Retinal pigment epithelial cell (primary cell): ENCODE measurements at regions not wholly inside any gene's neighbourhood (a gene's known extent, or its start where the extent isn't known, plus 50 kb on each side); places are given as distances from the start of the nearest gene placed in this dataset.

Source experiments
- DNase-seq: peaks from one replicate; pipeline ENCODE4 v3.0.0-alpha.2; 2010; ENCODE audit warnings: low read depth
- H3K4me3 ChIP-seq: 2 replicates; pipeline ENCODE4 v1.5.1; 2011; ENCODE audit warnings: mild to moderate bottlenecking, low read length, control low read depth, moderate library complexity
- TF ChIP-seq, protein P1 (sequence below): conservative IDR thresholded peaks from 2 replicates; pipeline ENCODE4 v1.5.1; 2011; ENCODE audit warnings: low read depth, low read length, control low read depth, inconsistent platforms

DNA sequence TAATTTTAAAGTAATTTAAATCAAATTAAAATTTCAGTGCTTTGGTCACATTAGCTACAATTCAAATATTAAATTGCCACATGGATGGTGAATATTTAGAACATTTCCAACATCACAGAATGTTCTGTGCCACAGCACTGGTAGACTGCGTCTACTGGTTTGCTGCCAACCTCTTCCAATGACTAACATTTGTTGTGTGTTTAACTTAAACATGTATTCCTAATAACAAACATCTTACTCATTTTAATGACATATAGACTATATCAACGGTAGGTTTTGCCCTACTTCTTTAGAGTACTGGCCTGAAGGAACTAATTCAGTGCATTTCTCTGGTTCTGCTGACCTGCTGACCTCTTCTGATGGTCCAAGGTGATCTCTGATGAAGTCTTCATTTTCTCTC lies 157.6 kb downstream of the DCK start:
- TF ChIP-seq, protein P1, sequence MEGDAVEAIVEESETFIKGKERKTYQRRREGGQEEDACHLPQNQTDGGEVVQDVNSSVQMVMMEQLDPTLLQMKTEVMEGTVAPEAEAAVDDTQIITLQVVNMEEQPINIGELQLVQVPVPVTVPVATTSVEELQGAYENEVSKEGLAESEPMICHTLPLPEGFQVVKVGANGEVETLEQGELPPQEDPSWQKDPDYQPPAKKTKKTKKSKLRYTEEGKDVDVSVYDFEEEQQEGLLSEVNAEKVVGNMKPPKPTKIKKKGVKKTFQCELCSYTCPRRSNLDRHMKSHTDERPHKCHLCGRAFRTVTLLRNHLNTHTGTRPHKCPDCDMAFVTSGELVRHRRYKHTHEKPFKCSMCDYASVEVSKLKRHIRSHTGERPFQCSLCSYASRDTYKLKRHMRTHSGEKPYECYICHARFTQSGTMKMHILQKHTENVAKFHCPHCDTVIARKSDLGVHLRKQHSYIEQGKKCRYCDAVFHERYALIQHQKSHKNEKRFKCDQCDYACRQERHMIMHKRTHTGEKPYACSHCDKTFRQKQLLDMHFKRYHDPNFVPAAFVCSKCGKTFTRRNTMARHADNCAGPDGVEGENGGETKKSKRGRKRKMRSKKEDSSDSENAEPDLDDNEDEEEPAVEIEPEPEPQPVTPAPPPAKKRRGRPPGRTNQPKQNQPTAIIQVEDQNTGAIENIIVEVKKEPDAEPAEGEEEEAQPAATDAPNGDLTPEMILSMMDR = no peak
- DNase-seq = no peak

DNA sequence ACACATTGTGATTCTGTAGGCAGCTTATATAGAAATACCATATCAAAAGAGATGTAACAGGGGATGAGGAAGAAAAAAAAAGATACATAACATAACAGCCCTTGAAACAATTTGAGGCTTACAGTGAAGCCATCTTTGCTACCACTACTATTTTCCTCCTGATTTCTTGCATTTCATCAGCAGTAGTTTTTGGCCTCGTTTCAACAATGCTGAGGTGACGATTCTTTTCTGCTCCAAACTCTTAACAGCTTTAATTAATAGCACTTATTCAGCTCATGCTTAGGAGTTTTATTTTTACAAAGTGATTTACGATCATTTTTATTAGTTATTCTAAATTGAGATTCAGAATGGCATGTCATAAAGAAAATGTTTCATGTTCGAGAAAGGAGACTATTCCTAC lies 163.2 kb downstream of the DCK start:
- no peak overlapping the region for H3K4me3 ChIP-seq
- DNase-seq = peak; percentile 46
- TF ChIP-seq, protein P1 = no peak

More for the DNA sequence above, 157.6 kb downstream of the DCK start:
- H3K4me3 ChIP-seq = no peak overlapping the region

DNA sequence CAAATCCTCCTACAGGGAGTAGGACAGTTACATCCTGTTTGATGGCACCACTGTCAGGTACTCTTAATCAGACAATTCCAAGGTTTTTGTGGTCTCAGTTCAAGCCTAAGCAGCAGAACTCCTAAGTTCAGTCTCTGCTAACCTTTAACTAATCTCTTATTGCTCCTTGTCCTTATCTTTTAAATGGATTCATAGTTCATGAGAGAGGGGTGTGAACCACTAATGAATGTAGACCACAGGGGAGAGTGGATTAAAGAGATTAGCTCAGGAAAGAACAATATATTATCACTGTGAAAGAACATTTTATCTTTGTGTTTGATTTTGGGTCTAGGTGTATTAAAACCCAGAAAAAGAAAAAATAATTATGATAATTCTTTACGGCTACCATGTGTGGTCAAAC lies 168.9 kb downstream of the DCK start:
- no peak overlapping the region for H3K4me3 ChIP-seq
- no peak for DNase-seq
- TF ChIP-seq, protein P1 = no peak

DNA sequence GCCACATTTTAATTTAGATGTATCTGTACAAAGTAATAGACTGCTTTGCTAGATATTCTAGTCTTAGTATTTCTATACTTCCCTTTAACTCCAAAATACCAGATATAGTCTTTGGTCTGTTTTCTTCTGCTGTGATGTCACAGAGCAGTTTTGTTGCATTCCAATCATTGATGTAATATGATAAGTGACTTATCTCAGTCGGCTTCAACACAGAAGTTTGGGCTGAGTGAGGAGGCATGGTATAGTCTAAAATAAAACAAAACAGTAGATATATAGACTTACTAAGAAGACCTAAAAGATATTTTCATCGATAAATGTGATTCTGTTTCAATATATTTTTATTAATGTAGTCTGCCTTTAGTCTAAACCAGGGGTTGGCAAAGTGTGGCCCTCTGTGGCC lies 169.9 kb downstream of the DCK start:
- no peak for DNase-seq
- TF ChIP-seq, protein P1 = no peak
- H3K4me3 ChIP-seq = no peak overlapping the region

DNA sequence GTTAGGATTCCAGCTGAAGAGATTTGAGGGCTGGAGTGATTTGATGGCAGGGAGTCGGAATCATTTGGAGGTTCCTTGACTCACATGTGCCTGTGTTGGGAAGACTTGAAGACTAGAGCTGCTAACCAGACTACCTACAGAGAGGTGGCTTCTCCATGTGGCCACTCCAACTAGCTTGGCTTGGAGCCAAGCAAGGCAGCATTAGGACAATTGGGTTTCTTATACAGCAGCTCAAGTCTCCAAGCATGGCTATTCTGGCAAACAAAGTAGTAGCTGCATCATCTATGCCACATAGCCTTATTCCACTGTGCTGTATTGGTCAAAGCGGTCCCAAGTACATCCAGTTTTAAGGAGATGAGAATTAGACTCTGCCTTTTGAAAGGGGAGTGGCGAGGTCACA lies 171.7 kb upstream of the SLC4A4 start:
- no peak overlapping the region for H3K4me3 ChIP-seq
- TF ChIP-seq, protein P1 = no peak
- DNase-seq = no peak

DNA sequence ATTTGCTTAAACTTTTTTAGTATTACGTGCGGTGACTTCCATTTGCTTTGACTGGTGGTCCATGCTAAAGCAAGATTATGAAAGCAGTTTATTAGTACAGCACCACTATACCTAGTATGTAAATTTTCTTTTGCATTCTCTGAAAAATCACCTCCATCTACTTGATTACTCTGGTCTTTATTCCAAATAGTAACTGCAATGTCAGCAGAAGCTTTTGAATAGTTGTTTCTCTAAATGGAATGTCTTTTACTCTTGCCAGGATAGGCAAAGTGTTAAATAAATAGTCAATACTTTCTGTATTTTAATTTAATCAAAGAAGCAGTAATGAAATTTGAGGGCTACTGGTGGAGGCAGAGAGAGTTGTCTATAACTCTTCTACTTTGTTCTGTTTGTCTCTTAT lies 167.2 kb upstream of the SLC4A4 start:
- DNase-seq = no peak
- TF ChIP-seq, protein P1 = no peak
- no peak overlapping the region for H3K4me3 ChIP-seq

DNA sequence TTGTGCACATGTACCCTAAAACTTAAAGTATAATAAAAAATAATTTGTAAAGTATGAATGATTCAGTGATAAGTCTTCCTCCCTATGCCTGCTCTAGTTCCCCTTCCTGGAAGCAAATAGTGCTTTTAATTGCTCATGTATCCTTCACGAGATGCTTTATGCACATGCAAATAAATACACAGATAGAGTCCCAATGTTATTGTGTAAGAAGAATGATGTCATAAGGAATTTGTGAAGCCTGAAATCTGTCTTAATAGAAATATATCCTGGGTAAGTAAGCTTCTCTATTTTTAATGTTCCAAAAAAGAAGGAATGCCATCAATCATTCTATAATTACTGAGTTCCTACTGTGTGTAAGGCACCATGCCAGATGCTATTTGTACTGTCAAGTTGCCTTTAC lies 157.5 kb upstream of the SLC4A4 start:
- DNase-seq = no peak
- no peak overlapping the region for H3K4me3 ChIP-seq
- TF ChIP-seq, protein P1 = no peak
